IPS-NIHi11 (cell line): ENCODE measurements at regions not wholly inside any gene's neighbourhood (a gene's known extent, or its start where the extent isn't known, plus 50 kb on each side); places are given as distances from the start of the nearest gene placed in this dataset.

ENCODE experiments used
- DNase-seq: peaks from one replicate; pipeline ENCODE4 v3.0.0; 2012; ENCODE audit warnings: mixed read lengths, low spot score

DNA sequence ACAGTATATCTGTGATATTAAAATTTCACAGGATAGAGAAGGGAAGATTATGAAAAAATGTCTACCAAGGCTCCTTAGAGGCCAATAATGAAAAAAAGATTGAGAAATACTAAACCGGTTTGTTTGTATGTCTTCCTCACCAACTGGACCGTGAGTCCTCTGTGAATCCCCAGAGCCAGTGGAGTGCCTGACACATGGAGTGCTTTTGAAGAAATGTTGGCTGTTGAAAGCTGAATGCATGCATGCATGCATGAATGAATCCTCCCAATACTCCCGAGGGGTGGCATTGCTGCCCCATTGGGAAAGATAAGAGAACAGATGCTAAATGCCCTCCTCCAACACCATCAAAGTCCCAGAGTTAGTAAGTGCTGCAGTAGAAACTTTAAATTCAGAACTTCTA is 152.7 kb upstream of the SERP2 start:
- DNase-seq = no peak

GRCh38 chr13:44221657-44222056 is 152.0 kb upstream of the SERP2 start:
- DNase-seq = no peak

GRCh38 chr13:44223770-44224444 is 149.7 kb upstream of the SERP2 start:
- DNase-seq = no peak

DNA sequence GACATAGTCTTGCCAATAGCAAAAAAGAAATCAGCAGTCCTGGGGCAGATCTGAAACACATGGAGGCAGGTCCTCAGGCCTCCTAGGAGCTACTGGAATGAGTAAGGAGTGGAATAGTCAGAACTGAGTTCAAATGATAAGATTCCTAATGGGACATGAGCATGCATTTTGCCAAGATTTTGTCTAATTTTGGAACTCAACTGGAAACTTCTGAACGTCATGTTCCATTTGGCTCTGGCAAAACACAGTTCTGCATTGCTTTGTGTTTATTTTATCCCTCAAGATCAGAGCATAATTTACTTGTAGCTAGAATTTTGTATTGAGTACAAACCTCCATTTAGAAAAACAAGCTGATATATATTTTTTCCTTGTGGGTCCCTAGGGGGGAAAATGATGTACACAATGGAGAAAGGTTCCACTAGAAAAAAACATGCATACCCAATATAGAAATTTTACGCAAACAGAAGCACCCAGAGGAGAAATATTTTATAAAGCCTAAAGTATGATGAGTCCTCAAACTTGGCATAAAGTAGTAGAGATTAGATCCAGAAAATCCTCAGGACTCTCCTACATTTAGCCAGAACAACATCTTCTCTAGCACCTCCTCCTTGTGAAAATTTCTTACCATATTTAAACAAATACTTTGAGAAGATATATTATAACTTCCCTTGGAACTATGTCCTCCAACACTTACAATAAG is 149.0 kb upstream of the SERP2 start:
- DNase-seq = no peak

DNA sequence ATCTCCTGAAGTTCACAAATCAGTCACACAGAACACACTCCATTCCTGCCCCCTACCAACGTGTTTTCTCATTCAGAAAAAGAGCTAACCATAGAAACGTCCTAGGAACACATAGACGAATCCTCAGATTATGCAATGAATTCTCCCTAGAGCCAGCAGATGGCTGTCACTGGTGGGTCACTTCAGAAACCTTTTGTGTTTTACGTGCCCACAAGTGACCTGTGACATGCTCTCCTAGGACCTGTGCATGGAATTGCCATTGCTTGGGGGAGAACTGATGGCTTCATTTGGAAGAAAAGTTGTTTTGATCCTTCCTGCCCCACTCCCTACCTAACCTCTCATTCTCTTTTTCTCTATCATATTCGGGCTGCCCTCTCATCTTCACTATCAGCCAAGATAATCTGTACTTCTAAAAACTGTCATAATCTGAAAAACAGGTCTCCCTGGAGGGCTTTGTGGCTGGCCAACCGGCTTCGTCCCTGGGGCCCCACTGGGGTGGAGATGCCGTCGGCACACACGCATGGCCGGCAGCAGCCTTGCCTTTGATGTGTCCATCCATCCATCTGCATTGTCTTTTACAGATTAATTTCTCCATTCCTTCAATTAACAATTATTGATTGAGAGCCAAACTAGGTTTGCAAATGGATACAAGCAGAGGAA is 144.1 kb upstream of the SERP2 start:
- DNase-seq = no peak

- DNase-seq = no peak
These were observed 143.6 kb upstream of the SERP2 start for GRCh38 chr13:44230071-44230470.

GRCh38 chr13:44230736-44231135 is 142.9 kb upstream of the SERP2 start:
- DNase-seq = no peak

DNA sequence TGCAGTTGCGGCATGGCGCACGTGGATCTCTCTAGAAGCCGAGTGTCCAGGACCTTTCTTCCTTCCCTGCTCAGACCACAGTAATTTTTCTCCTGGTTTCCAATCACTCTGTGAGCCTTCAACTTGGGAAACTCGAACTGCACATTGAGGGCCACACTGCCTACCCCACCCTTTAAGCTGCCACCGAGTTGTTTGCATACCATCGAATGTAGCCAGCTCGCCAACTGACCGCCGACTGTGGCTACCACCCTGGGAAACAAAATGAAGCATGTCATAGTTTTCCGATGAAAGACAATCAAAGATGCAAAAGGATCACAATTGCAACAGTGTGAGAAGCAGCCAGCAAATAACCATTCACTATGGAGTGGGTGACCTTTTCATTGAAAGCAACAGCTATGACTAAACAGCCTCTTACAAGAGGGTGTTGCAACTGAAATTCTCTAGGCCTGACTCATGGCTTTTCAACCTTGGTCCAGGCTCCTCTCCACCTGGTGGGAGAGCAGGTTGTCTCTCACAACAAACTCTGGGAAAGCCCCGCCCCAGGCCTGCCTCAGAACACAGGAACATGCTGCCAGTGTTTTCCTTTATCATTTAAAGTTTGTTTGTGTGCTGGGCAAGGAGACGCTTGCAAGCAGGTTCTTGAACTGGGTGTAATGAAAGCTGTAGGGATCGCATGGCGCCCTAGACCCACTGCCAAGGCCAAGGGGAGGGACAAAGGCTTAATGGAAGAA is 141.7 kb upstream of the SERP2 start:
- peak; percentile 78 for DNase-seq

GRCh38 chr13:44232774-44233173 is 140.8 kb upstream of the SERP2 start:
- no peak for DNase-seq

GRCh38 chr13:44234566-44234965 is 139.1 kb upstream of the SERP2 start:
- DNase-seq = no peak

GRCh38 chr13:44236370-44236769 is 137.3 kb upstream of the SERP2 start:
- no peak for DNase-seq

GRCh38 chr13:44236801-44237207 is 136.8 kb upstream of the SERP2 start:
- DNase-seq = no peak

GRCh38 chr13:44237276-44237767 is 136.3 kb upstream of the SERP2 start:
- DNase-seq = no peak

- DNase-seq = no peak
These were observed 135.7 kb upstream of the SERP2 start for GRCh38 chr13:44237881-44238421.

DNA sequence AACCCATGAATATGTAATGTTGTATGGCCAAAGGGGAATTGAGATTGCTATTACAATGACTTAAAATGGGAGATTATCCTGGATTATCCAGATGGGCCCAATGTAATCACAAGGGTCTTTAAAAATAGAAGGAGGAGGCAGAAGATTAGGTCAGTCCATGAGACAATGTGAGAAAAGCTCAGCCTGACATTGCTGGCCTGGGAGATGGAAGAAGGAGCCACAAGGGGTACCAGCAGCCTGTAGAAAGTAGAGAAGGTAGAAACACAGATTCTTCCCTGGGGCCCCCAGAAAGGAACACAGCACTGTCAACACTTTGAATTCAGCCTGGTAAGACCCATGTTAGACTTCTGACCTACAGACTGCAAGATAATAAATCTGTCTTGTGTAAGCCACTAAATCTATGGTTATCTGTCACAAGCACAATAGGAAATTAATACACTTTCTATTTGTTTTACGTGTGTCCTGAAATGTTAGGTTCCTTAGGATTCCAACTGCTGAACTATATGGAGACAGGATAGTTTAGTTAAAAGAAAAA is 132.9 kb upstream of the SERP2 start:
- DNase-seq = no peak

- DNase-seq = no peak
These were observed 132.0 kb upstream of the SERP2 start for GRCh38 chr13:44241638-44242037.

GRCh38 chr13:44242766-44243165 is 130.9 kb upstream of the SERP2 start:
- no peak for DNase-seq

GRCh38 chr13:44243198-44243857 is 130.3 kb upstream of the SERP2 start:
- peak; percentile 81 for DNase-seq

DNA sequence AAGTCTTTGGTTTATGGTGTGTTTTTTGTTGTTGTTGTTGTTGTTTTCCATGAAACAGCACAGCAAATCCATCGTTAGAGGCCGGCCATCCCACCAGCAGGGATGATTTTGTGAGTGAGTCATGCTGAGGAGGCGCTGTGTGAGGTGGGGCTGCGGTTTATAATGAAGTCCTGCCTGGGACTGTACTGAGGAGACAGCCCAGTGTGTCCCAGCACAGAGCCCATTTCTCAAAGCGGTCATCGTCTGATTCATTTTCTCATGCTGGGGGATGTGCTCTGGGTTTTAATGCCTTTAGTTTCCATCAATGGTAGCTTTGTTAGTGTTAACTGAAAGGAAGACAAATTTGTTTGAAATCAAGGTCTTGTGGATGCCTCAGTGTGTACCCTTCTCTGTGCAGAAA is 129.3 kb upstream of the SERP2 start:
- no peak for DNase-seq

DNA sequence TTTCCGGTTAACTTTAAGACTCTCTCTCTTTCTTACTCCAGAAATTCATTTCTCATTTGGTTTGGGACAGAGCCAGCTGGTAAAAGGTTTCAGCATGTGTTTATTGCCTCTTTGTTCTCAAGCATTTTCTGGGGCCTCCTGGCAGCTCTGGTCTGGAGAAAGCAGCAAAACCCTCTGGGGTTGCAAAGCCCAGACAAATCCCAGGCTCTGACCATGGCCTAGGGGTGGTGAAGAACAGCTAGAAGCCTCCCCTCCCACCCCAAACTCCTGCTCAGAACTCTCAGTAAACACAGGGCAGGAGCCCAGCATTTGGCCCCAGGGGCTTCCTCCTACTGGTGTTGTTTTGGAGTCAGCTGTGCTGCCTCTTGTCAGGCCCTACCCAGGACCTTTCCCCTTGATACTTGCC is 124.2 kb upstream of the SERP2 start:
- no peak for DNase-seq

GRCh38 chr13:44252938-44253337 is 120.7 kb upstream of the SERP2 start:
- no peak for DNase-seq
